ENCODE measurements at regions not wholly inside any gene's neighbourhood (a gene's known extent, or its start where the extent isn't known, plus 50 kb on each side); places are given as distances from the start of the nearest gene placed in this dataset.

GRCh38 chr1:112318263-112318662, 77.8 kb upstream of the CTTNBP2NL start:
- no peak for TF ChIP-seq POLR2AphosphoS5 (IDR thresholded peaks at IDR 0.05; ENCODE audit: low read depth, low read length)
- TF ChIP-seq POLR2A (IDR thresholded peaks at IDR 0.05; ENCODE audit: low read depth, low read length): no peak
- TF ChIP-seq TAF1 (IDR thresholded peaks at IDR 0.05; ENCODE audit: borderline replicate concordance, low read depth, low read length): no peak
